GM18873 (cell line): ENCODE measurements at regions not wholly inside any gene's neighbourhood (a gene's known extent, or its start where the extent isn't known, plus 50 kb on each side); places are given as distances from the start of the nearest gene placed in this dataset.

ENCODE experiments used
- ATAC-seq: cut with Tn5 transposase; IDR thresholded peaks from one replicate; pipeline ENCODE4 v1.9.1; 2021; ENCODE audit warnings: mild to moderate bottlenecking, moderate library complexity, moderate number of reproducible peaks; ENCODE audit not compliant: unreplicated experiment, low FRiP score

DNA sequence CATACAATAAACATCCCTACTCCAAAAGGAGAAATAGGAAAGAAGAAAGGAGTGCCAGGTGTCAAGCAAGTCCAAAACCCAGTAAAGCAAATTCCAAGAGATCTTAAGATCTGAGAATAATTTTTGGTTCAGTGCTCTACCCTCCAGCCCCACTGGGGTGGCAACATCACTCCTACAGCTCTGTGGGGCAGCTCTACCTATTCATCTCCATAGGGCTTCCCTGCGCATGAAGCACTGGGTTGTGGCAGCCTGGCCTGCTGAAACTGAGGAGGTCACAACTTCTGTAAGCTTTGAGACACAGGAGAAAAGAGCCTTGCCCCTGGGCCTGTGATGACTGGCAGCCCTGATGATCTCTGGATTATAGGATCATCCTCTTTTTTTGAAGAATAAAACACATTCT is 378.2 kb upstream of the SOX14 start:
- no peak for ATAC-seq

DNA sequence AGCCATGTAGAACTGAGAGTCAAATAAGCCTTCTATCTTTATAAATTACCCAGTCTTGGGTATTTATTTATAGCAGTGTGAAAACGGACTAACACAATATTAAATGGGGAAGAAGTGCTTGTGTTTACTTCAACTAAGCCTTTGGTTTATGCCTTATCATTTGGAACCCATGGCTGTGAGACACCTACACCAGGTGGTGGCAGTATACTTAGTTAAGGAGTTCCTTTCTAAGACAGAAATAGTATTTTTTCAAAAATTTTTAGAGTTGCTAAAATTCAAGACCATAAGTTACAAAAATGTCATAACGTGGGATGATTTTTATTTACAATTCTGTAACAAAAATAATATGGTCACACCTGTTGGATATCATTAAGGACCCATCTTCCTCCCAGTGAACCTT is 354.5 kb upstream of the SOX14 start:
- no peak for ATAC-seq

GRCh38 chr3:137410028-137410427 is 354.1 kb upstream of the SOX14 start:
- ATAC-seq, result no peak

- no peak for ATAC-seq
Measured at GRCh38 chr3:137420198-137420995, 343.7 kb upstream of the SOX14 start.

GRCh38 chr3:137438561-137438960 is 325.6 kb upstream of the SOX14 start:
- ATAC-seq, result no peak

- no peak for ATAC-seq
Measured at GRCh38 chr3:137460944-137461343, 303.2 kb upstream of the SOX14 start.

- ATAC-seq, result no peak
Measured at GRCh38 chr3:137463131-137463530, 301.0 kb upstream of the SOX14 start.

- no peak for ATAC-seq
Measured at GRCh38 chr3:137464341-137464740, 299.8 kb upstream of the SOX14 start.

DNA sequence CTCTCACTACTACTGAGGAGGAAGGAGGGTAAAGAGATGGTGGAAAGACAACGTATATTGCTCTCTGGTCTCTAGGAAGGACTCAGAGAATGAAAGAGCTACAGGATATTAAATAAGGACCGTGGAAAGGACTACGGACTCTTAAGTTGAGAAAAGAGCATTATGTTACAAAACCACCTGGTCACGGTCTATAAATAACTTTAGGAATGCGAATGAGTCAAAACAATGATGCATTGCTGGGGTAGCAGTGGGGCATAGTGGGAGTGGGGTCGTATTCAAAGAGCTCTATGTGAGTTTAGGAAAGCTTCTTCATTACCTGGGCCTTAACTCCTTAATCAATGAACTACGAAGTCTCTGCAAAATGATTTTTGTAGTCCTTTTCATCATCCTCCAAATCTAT is 295.7 kb upstream of the SOX14 start:
- ATAC-seq, result no peak

- no peak for ATAC-seq
Measured at GRCh38 chr3:137469263-137469662, 294.9 kb upstream of the SOX14 start.

DNA sequence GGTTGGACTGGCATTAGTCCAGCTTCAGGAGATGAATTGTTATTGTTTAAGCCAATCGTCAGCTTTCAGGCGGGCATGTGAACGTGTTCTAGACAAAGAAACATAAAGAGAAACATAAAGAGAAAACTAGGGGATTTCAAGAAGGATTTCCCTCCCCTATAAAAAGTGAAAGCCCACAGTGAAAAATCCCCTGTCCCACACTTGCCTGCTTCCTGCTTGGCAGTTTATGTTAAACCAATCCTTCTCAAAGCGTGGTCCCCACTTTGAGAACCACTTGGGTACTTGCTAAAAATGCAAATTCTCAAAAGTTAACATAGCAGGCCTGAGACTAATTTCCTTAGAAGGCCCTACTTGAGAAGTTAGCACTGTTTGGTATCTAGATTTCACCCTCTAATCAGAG is 293.0 kb upstream of the SOX14 start:
- peak; percentile 59 for ATAC-seq

DNA sequence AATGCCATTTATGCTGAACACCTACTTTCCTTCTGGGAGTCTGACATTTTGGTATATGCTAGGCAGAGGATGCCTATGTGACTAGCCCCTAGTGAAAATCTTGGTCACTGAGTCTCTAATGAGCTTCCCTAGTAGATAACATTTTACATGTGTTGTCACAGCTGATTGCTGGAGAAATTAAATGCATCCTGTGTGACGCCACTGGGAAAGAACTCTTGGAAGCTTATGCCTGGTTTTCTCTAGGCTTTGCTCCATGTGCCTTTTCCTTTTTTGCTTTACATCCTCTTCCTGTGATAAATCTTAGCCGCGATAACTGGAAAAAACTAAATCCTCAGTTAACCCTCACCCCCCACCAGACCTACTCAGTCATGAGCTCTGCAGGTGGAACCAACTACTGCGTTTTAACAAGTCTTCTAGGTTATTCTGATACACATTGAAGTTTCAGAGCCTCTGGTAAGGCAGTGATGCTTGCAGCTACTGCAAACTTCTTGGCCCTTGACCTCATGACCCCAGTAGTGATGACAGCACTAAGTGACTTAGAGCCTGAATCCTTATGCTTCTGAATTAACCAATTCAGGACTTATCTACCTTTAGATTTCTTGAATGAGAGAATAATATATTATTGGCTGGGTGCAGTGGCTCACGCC is 292.4 kb upstream of the SOX14 start:
- no peak for ATAC-seq

- ATAC-seq, result no peak
Measured at GRCh38 chr3:137477614-137478013, 286.5 kb upstream of the SOX14 start.

- ATAC-seq, result no peak
Measured at GRCh38 chr3:137509354-137510045, 254.6 kb upstream of the SOX14 start.

GRCh38 chr3:137511655-137512054 is 252.5 kb upstream of the SOX14 start:
- ATAC-seq, result no peak

DNA sequence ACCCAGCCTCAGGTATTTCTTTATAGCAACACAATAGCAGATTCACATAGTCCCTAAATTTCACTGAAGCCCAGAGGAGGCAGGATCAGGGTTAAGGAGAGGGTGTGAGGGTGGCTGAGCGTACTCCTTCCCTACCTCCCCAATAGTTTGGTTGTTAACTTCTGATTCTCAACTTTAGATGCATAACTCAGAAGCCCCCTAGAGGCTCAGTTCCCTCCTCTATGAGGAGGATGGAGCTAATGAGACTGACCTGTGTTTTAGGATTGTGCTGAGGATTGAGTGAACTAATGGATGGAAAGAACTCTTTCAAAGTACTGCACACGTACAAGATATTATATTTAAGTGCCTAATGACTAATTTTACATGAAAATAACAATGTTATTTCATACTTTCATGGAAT is 249.3 kb upstream of the SOX14 start:
- ATAC-seq, result no peak

DNA sequence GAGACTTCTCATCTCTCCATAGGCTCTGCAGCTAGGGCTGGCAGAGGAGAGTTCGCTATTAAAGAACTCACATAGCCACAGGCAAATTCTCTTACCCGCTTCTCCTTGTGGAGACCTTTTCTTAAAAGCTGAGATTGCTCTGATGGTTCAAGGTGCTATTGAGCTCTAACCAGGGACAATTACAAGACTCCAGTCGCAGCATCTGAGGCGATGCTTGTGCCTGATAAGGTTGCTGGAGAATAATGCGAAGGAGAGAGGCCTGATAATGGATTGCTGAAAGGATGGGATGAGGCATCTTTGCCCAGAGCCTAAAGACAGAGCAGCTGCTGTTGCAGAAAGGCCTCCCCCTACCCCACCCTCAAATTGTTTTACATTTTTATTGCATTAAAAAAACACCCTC is 244.5 kb upstream of the SOX14 start:
- no peak for ATAC-seq

DNA sequence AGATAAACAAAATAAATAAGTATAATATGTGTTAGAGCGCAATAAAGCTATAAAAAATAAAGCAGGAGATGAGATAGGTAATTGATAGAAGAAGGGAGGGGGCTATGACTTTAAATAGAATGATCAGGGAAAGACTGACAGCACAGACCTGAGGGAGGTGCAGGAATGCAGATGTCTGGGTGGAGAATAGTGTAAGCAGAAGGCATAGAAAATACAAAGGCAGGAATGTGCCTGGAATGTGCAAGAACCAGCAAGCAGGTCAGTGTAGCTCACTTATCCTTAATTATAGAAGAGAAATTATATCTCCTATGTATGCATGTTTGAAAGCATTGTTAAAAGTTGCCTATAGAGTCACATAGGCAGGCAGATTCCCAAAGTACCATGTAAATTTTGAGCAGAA is 239.4 kb upstream of the SOX14 start:
- ATAC-seq, result no peak

DNA sequence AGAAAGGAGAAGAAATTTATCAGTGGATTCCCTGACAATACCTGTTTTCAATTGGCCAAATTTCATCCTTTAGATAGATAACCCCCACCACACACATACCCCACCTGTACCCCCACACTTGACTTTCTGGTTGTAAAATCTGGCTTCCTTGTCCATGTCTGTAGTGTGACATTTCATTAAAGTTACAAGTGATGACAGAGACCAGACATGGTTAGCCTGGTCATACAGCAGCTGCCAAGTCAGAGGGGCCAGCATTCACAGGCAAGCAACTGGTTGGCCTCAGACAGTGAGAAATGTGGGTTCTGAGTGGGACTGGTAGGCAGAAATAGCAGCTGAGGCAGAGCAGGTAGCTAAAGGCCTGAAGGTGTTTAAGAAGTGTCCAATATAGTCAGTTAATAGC is 238.6 kb upstream of the SOX14 start:
- ATAC-seq, result no peak

DNA sequence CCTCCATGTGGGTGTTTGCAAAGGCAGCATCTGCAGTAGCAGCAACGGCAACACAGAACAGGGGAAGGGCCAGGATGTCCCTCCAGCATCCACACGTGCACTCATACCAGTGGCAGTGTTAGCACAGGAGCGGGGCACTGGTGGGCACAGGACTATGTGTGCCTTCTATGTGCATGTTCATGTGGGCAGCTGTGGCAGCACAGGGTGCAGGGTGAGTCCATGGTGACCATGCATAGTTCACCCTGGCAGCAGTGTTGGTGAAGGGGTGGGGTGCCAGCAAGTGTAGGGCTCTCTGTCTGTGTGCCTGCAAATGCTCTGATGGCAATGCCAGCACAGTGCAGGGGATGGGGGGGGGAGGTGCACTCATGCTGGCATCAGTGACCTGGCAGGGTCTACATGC is 222.1 kb upstream of the SOX14 start:
- no peak for ATAC-seq

- no peak for ATAC-seq
Measured at GRCh38 chr3:137554242-137554641, 209.9 kb upstream of the SOX14 start.

GRCh38 chr3:137568880-137569279 is 195.2 kb upstream of the SOX14 start:
- ATAC-seq, result no peak
